A549 (cell line): ENCODE measurements at regions not wholly inside any gene's neighbourhood (a gene's known extent, or its start where the extent isn't known, plus 50 kb on each side); places are given as distances from the start of the nearest gene placed in this dataset.

Experiments used
- CEBPB ChIP-seq, 2 experiments: fragments of >200 bp in 1 of 2; sonication (Bioruptor Twin) in 1 of 2; formaldehyde crosslinking in 1 of 2; IDR thresholded peaks; 2 replicates each; pipeline ENCODE4 v1.6.1; 2012 to 2016
- EP300 ChIP-seq, 2 experiments: fragments of >200 bp; sonication (Bioruptor Twin); formaldehyde crosslinking; IDR thresholded peaks; 2 replicates in 1 of 2; 3 replicates in 1 of 2; pipeline ENCODE4 v1.6.1; 2016 to 2017
- HEYL ChIP-seq: fragments of 250-450 bp; sonication (Bioruptor Pico); IDR thresholded peaks from 2 replicates; pipeline ENCODE4 v1.8.0; 2021; ENCODE audit warnings: mild to moderate bottlenecking, moderate library complexity
- NFE2L2 ChIP-seq: fragments of 150-350 bp; conservative IDR thresholded peaks from 2 replicates; pipeline ENCODE4 v1.6.1; 2014; ENCODE audit warnings: low read length
- NR3C1 ChIP-seq: fragments of >200 bp; sonication (Bioruptor Twin); formaldehyde crosslinking; IDR thresholded peaks from 3 replicates; pipeline ENCODE4 v1.6.1; 2017
- POLR2A ChIP-seq: IDR thresholded peaks from 2 replicates; pipeline ENCODE4 v1.6.1; 2012; ENCODE audit warnings: mild to moderate bottlenecking, low read length
- REST ChIP-seq: fragments of 200-600 bp; sonication (generic); IDR thresholded peaks from 2 replicates; pipeline ENCODE4 v1.6.1; 2016; ENCODE audit warnings: antibody characterized with exemption, mild to moderate bottlenecking, moderate library complexity
- SMC3 ChIP-seq: fragments of >200 bp; sonication (Bioruptor Twin); formaldehyde crosslinking; IDR thresholded peaks from 3 replicates; pipeline ENCODE4 v1.6.1; 2018; ENCODE audit warnings: inconsistent platforms
- TF ChIP-seq, protein P1 (sequence below): IDR thresholded peaks from 2 replicates; pipeline ENCODE4 v1.6.1; 2012
- TF ChIP-seq, protein P2 (sequence below): fragments of >200 bp; sonication (Bioruptor Twin); formaldehyde crosslinking; IDR thresholded peaks from 3 replicates; pipeline ENCODE4 v1.5.1; 2016
- TF ChIP-seq, protein P3 (sequence below): fragments of >200 bp; sonication (Bioruptor Twin); formaldehyde crosslinking; IDR thresholded peaks from 2 replicates; pipeline ENCODE4 v1.6.1; 2016

- TF ChIP-seq CEBPB (IDR thresholded peaks at IDR 0.05) (no peak), EP300 (IDR thresholded peaks at IDR 0.05) (no peak), POLR2A (no peak), SMC3 (no peak), NFE2L2 (no peak), NR3C1 (no peak), REST (no peak), HEYL (CRISPR knock-in tag) (no peak)
- TF ChIP-seq, protein P1, sequence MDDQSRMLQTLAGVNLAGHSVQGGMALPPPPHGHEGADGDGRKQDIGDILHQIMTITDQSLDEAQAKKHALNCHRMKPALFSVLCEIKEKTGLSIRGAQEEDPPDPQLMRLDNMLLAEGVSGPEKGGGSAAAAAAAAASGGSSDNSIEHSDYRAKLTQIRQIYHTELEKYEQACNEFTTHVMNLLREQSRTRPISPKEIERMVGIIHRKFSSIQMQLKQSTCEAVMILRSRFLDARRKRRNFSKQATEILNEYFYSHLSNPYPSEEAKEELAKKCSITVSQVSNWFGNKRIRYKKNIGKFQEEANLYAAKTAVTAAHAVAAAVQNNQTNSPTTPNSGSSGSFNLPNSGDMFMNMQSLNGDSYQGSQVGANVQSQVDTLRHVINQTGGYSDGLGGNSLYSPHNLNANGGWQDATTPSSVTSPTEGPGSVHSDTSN: no peak
- TF ChIP-seq, protein P2, sequence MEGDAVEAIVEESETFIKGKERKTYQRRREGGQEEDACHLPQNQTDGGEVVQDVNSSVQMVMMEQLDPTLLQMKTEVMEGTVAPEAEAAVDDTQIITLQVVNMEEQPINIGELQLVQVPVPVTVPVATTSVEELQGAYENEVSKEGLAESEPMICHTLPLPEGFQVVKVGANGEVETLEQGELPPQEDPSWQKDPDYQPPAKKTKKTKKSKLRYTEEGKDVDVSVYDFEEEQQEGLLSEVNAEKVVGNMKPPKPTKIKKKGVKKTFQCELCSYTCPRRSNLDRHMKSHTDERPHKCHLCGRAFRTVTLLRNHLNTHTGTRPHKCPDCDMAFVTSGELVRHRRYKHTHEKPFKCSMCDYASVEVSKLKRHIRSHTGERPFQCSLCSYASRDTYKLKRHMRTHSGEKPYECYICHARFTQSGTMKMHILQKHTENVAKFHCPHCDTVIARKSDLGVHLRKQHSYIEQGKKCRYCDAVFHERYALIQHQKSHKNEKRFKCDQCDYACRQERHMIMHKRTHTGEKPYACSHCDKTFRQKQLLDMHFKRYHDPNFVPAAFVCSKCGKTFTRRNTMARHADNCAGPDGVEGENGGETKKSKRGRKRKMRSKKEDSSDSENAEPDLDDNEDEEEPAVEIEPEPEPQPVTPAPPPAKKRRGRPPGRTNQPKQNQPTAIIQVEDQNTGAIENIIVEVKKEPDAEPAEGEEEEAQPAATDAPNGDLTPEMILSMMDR: no peak
- TF ChIP-seq, protein P3, sequence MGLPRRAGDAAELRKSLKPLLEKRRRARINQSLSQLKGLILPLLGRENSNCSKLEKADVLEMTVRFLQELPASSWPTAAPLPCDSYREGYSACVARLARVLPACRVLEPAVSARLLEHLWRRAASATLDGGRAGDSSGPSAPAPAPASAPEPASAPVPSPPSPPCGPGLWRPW: no peak
These were observed 92.0 kb upstream of the LINGO1 start for GRCh38 chr15:77724715-77725114.
